OCI-LY1 (cell line): ENCODE measurements at regions not wholly inside any gene's neighbourhood (a gene's known extent, or its start where the extent isn't known, plus 50 kb on each side); places are given as distances from the start of the nearest gene placed in this dataset.

Experiments used
- H2AFZ ChIP-seq: fragments of 200-600 bp; sonication (generic), shearing (Covaris generic); 2 replicates; pipeline ENCODE4 v1.6.0; 2014; ENCODE audit warnings: antibody characterized with exemption, mild to moderate bottlenecking, low read length
- H3F3A ChIP-seq: fragments of 200-600 bp; sonication (generic), shearing (Covaris generic); 2 replicates; pipeline ENCODE4 v1.6.0; 2014; ENCODE audit warnings: mild to moderate bottlenecking, antibody characterized with exemption, low read length, moderate library complexity; ENCODE audit not compliant: insufficient read depth
- H3K27ac ChIP-seq: fragments of 200-600 bp; sonication (generic); 2 replicates; pipeline ENCODE4 v1.5.1; 2014; ENCODE audit warnings: low read length, mixed run types, mild to moderate bottlenecking, low read depth; ENCODE audit not compliant: poor library complexity, severe bottlenecking
- H3K27me3 ChIP-seq: fragments of 200-600 bp; sonication (generic); 2 replicates; pipeline ENCODE4 v1.6.0; 2014; ENCODE audit warnings: antibody characterized with exemption, mild to moderate bottlenecking, low read length, moderate library complexity; ENCODE audit not compliant: insufficient read depth
- H3K36me3 ChIP-seq: fragments of 200-600 bp; sonication (generic); 2 replicates; pipeline ENCODE4 v1.6.1; 2014; ENCODE audit warnings: mild to moderate bottlenecking, antibody characterized with exemption, low read length, moderate library complexity, mixed read lengths; ENCODE audit not compliant: insufficient read depth
- H3K4me1 ChIP-seq: fragments of 200-600 bp; sonication (generic); 2 replicates; pipeline ENCODE4 v1.5.1; 2014; ENCODE audit warnings: mild to moderate bottlenecking, low read length, moderate library complexity; ENCODE audit not compliant: insufficient read depth, severe bottlenecking
- H3K4me2 ChIP-seq: fragments of 200-600 bp; sonication (generic), shearing (Covaris generic); 2 replicates; pipeline ENCODE4 v1.6.1; 2014; ENCODE audit warnings: low read length
- H3K4me3 ChIP-seq: fragments of 200-600 bp; sonication (generic); 2 replicates; pipeline ENCODE4 v1.5.1; 2014; ENCODE audit warnings: low read length, low read depth, mild to moderate bottlenecking, mixed read lengths; ENCODE audit not compliant: poor library complexity, severe bottlenecking
- H3K79me2 ChIP-seq: fragments of 200-600 bp; shearing (Covaris generic); 2 replicates; pipeline ENCODE4 v1.6.1; 2016; ENCODE audit warnings: mixed run types, low read length, mixed read lengths; ENCODE audit not compliant: insufficient read depth
- H3K9ac ChIP-seq: fragments of 200-600 bp; sonication (generic), shearing (Covaris generic); 2 replicates; pipeline ENCODE4 v1.6.1; 2014; ENCODE audit warnings: mild to moderate bottlenecking, low read length, mixed read lengths
- H3K9me2 ChIP-seq: fragments of 200-600 bp; sonication (generic), shearing (Covaris generic); 2 replicates; pipeline ENCODE4 v1.6.1; 2014; ENCODE audit warnings: low read depth, mild to moderate bottlenecking, low read length, mixed read lengths
- H3K9me3 ChIP-seq: fragments of 200-600 bp; shearing (Covaris generic); 2 replicates; pipeline ENCODE4 v1.6.1; 2014; ENCODE audit warnings: low read length, mixed read lengths
- H4K20me1 ChIP-seq: fragments of 200-600 bp; sonication (generic), shearing (Covaris generic); 2 replicates; pipeline ENCODE4 v1.6.0; 2016; ENCODE audit warnings: mild to moderate bottlenecking, low read length; ENCODE audit not compliant: insufficient read depth
- EZH2 ChIP-seq: fragments of 200-600 bp; sonication (generic), shearing (Covaris generic); IDR thresholded peaks from 2 replicates; pipeline ENCODE4 v1.8.0; 2017; ENCODE audit warnings: borderline replicate concordance, mixed run types, mild to moderate bottlenecking, antibody characterized with exemption, low read length, moderate library complexity, mixed read lengths
- TF ChIP-seq, protein P1 (sequence below): fragments of 200-600 bp; sonication (generic), shearing (Covaris generic); IDR thresholded peaks from 2 replicates; pipeline ENCODE4 v1.5.1; 2017; ENCODE audit warnings: mild to moderate bottlenecking, antibody characterized with exemption, low read length, moderate library complexity, mixed read lengths

DNA sequence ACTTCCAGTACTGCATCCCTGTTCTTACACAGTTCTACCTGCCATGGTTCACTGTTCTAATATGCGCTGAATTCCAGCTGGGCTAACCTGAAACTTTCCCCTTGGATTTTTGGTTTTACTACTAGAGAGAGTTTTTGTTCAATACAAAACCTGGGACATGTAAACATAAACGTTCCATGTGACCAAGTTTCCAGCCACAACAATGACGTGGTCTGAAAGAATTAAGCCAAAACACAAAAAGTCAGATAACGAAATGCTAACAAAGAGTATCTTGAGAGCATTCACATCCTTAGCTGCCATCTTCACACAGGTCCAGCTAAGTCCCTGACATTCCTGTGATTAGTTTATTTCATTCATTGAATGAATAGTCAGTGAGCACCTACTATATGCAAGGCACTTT, 467.0 kb upstream of the PKDCC start:
- Histone ChIP-seq H3K4me1 (no peaks in the 10 kb centered on the region), H2AFZ (no peak overlapping the region), H3K4me3 (no peak overlapping the region), H3K27me3 (no peaks in the 10 kb centered on the region), H3K27ac (no peak overlapping the region), H3K79me2 (no peaks in the 10 kb centered on the region), H3K9ac (no peak overlapping the region), H3F3A (no peaks in the 10 kb centered on the region), H3K9me3 (no peaks in the 10 kb centered on the region), H3K36me3 (no peaks in the 10 kb centered on the region), H3K9me2 (no peaks in the 10 kb centered on the region), H4K20me1 (no peaks in the 10 kb centered on the region), H3K4me2 (no peak overlapping the region)
- TF ChIP-seq, protein P1, sequence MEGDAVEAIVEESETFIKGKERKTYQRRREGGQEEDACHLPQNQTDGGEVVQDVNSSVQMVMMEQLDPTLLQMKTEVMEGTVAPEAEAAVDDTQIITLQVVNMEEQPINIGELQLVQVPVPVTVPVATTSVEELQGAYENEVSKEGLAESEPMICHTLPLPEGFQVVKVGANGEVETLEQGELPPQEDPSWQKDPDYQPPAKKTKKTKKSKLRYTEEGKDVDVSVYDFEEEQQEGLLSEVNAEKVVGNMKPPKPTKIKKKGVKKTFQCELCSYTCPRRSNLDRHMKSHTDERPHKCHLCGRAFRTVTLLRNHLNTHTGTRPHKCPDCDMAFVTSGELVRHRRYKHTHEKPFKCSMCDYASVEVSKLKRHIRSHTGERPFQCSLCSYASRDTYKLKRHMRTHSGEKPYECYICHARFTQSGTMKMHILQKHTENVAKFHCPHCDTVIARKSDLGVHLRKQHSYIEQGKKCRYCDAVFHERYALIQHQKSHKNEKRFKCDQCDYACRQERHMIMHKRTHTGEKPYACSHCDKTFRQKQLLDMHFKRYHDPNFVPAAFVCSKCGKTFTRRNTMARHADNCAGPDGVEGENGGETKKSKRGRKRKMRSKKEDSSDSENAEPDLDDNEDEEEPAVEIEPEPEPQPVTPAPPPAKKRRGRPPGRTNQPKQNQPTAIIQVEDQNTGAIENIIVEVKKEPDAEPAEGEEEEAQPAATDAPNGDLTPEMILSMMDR, result no peak
- no peak for TF ChIP-seq EZH2

DNA sequence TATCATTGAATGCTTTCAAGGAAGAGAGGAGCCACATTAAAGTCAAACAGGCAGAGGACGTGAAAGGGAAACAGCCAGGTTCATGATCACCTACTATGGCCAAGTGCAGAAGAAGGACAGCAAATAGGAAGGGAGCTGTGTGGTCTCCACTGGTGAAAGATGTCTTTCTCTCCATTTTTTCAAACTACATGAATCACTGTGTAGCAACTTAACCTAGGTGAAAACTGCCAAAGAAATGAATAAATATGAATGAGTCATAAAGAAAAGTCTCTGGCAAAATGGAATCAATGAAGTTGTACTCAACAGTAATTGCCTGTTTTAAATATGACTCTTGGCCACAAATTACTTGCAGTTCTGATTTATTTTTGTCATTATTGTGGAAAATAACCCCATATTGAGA, 452.6 kb upstream of the PKDCC start:
- no peak overlapping the region for H3K27ac ChIP-seq
- H3K27me3 ChIP-seq, result no peaks in the 10 kb centered on the region
- no peaks in the 10 kb centered on the region for H3K4me1 ChIP-seq
- 0 out of 2 replicates have a peak, but pooled peaks cover 3% of the 10 kb centered on the region for H3K9me2 ChIP-seq
- H3K79me2 ChIP-seq, result no peaks in the 10 kb centered on the region
- no peaks in the 10 kb centered on the region for H3K36me3 ChIP-seq
- H3K9me3 ChIP-seq, result no peaks in the 10 kb centered on the region
- no peak overlapping the region for H2AFZ ChIP-seq
- TF ChIP-seq EZH2, result no peak
- TF ChIP-seq, protein P1, result no peak
- no peaks in the 10 kb centered on the region for H3F3A ChIP-seq
- H3K4me2 ChIP-seq, result no peak overlapping the region
- no peaks in the 10 kb centered on the region for H4K20me1 ChIP-seq
- no peak overlapping the region for H3K9ac ChIP-seq
- no peak overlapping the region for H3K4me3 ChIP-seq

- Histone ChIP-seq H3K27ac (no peak overlapping the region), H3K9ac (no peak overlapping the region), H3K4me1 (no peaks in the 10 kb centered on the region), H3K4me3 (no peak overlapping the region), H3K9me3 (no peaks in the 10 kb centered on the region), H4K20me1 (no peaks in the 10 kb centered on the region), H3K4me2 (no peak overlapping the region), H3F3A (no peaks in the 10 kb centered on the region), H3K36me3 (no peaks in the 10 kb centered on the region), H3K9me2 (0 out of 2 replicates have a peak, but pooled peaks cover 3% of the 10 kb centered on the region), H2AFZ (no peak overlapping the region), H3K79me2 (no peaks in the 10 kb centered on the region), H3K27me3 (no peaks in the 10 kb centered on the region)
- TF ChIP-seq, protein P1, result no peak
- no peak for TF ChIP-seq EZH2
Observed at GRCh38 chr2:41597680-41598079, 450.1 kb upstream of the PKDCC start.
